HG03521 (cell line): ENCODE measurements at regions not wholly inside any gene's neighbourhood (a gene's known extent, or its start where the extent isn't known, plus 50 kb on each side); places are given as distances from the start of the nearest gene placed in this dataset.
A peak's percentile ranks its signal among the peaks of the same experiment; 100 is the strongest.
"Not testable (repeated sequence)": the region's sequence is repeated elsewhere in the genome, so short reads cannot be mapped to it uniquely, and the experiment has no call there.

Experiments
- ATAC-seq: cut with Tn5 transposase; IDR thresholded peaks from one replicate; pipeline ENCODE4 v1.9.1; 2021; ENCODE audit warnings: mild to moderate bottlenecking, moderate library complexity; ENCODE audit not compliant: unreplicated experiment

DNA sequence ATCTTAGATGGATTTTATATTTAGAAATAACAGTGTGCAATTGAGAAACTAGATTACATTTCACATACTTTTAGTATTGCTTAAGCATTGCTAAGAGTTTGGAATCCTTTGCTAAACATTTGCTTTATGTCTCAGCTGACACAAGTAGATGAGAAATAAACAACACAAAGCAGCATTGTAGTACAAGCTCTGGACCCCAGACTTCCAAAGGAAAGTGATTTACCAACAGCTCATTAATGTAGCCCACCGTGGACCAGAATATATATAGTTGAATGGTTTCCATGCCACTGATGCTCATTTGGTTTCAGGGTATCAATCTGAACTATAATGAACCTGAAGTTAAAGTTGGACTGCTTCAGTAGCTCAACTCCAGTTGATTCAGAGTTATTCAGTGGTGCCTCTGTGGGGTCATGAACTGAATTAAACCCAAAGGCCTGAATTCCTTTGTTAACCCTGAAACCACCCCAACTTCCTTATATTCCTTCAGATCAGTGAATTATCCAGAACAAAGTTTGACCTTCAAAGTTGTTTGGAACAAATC, 132.1 kb upstream of the NEIL3 start:
- no peak for ATAC-seq

DNA sequence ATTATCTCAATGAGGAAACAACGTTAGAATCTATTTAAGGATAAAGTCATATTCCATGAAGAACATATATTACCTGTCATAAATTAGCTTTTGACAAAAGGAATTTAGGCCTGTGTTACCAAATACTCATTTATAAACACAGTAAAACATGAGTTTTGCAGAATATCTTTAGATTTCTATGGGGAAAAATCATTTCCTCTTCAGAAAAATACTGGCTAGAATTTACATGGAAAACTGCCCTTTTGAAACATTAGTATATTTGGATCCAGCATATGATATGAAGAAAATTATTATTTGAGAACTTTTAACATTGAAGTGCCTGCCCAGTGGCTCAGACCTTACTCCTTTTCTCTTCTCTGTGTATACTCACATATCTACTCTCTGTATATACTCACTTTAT, 131.4 kb upstream of the NEIL3 start:
- ATAC-seq = no peak

DNA sequence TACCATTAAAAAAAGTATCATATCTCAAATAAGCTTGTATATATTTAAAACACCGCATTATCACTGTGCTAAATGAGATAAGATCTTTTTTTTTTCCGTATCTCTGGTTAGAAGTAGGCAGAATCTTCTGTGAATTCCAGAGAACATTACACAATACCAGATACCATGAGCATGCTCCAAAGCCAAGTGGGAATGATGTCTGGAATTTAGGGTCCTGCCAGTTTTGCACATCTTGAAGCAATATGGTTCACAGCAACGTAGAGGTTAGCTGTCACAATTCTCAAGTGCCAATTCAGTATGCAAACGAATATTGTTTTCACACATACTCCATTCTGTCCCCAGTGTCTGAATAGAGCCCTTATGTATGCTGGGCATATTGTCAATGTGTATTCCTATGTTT, 127.5 kb upstream of the NEIL3 start:
- ATAC-seq = no peak

DNA sequence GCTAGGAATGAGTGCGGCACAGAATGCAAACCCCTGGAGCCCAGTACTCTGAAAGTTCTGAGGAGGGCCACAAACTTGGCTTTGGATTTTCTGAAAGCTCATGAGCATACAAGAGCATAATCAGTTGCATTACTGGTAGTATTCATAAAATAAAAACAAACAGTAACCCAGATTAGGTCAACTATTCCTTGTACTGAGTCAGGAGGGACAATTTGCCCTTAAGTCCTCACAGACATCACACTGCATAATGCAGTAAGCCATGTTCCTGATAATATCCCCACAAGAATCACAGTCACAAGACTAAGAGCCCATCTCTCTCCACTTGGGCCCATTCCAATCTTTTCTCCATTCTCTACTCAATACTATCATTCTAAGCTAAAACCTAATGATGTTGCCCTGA, 126.9 kb upstream of the NEIL3 start:
- no peak for ATAC-seq

DNA sequence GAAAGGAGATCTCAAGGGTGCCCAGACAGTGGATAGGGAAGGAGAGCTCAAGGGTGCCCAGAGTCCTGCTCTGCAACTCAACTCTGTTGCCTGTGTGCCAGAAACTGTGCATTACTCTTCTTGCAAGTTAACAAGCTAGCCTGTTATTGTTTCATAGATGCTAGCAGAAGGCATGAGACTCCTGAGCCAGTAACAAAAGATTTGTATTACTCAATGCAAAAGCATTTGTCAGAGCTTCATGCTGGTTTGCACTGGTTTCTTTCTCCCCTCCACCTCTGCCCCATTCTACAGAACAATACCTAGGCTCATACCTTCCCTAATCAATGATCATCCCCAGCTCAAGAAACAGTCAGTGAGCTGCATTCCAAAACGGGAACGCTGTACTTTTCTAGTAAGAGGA, 124.5 kb upstream of the NEIL3 start:
- ATAC-seq = no peak

DNA sequence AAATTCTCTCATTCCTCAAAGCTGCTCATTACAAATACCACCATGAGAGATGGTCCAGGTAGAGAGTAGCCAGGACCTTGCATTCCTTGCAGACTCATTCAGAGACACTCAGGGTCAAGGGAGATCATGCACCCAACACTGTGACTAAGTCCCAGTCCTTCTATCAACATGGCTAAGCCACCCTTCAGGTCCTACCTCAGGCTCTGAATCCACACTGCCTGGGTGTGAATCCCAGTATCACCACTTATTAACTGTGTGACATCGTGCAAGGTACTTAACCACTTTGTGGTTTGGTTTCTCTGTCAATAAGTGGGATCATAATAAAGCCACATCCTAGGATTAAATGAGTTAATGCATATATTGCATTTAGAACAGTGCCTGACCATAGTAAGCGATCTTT, 124.1 kb upstream of the NEIL3 start:
- ATAC-seq = no peak

DNA sequence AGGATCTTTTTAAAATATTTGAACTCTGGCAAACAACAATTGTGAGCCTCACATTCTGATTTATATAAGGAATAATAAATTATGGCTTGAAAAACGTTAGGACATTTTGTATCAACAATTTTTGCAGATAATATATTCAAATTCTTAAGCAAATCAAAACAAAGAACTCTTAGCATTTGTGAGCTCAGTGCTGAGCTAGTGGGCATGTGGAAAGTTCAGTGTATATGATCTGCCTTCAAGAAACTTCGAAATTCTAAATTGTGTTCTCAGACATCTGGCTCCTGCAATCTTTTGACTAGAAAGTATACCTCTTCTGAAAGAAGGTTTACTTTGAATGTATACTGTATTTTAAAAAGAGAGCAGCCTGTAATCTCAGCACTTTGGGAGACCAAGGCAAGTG, 122.3 kb upstream of the NEIL3 start:
- ATAC-seq = no peak

DNA sequence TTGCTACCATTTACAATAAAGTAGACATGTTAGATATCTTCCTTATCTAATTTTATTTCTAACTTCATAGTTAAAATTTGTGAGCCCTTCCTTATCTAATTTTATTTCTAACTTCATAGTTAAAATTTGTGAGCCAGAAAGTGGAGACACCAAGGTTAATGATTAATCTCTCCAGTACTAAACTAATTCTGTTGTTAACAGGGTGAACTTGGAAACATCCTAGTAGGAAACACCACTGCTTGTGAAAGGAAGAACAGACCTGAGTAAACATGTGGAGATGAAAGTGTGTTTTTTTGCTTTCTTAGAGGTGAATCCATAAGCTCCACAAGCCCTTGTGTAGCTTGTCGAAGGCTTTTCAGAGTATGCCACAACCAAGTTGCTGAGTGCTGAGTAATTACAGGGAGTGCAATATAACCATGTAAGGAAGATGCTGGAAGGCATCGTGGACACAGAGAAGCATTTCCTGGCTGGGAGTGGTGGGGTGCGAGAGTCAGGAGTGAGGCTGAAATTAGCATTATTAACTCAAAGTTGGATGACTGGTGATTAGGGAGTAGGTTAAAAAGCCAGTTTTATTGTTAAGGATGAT, 118.6 kb upstream of the NEIL3 start:
- ATAC-seq = no peak

DNA sequence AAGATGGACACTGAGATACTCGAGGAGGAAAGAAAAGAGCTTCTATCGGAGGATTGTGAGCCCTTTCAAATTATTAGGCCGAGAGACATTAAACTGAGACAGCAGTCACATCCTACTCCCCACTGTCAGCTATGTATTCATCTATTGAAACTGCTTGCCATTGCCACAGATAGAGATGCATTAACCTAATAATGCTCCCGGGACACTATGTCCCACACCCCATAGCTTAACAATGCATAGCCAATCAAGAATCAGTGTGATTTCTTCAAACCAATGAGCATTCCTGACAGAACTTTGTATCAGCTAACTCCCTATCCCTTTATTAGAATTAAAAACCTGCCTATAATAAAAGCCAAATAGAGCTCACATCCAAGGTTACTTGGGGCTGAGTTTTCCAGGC, 118.1 kb upstream of the NEIL3 start:
- no peak for ATAC-seq

DNA sequence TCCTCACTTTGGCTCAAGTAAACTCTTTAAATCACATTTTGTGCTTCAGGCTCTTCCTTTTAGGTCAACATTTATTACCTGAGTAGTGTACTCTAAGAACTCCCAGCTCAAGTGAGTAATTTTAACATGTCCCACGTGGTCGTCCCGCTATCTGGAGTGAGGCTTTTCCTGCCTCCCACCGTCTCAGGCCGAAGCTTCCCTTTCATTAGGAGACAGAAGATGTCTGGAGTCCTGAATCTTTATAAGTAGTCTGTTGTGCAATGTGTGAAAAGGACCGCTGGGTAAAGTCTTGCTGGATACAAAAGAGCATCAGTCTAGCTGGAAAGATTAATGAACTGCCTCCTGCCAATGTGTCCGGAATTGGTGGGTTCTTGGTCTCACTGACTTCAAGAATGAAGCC, 117.7 kb upstream of the NEIL3 start:
- no peak for ATAC-seq

DNA sequence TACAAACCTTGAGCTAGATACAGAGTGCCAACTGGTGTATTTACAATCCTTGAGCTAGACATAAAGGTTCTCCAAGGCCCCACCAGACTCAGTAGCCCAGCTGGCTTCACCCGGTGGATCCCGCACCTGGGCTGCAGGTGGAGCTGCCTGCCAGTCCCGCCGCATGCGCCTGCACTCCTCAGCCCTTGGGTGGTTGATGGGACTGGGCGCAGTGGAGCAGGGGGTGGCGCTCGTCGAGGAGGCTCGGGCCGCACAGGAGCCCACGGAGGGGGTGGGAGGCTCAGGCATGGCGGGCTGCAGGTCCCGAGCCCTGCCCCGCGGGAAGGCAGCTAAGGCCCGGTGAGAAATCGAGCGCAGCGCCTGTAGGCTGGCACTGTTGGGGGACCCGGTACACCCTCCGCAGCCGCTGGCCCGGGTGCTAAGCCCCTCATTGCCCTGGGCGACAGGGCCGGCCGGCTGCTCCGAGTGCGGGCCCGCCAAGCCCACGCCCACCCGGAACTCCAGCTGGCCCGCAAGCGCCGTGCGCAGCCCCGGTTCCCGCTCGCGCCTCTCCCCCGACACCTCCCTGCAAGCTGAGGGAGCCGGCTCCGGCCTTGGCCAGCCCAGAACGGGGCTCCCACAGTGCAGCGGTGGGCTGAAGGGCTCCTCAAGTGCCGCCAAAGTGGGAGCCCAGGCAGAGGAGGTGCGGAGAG, 116.5 kb upstream of the NEIL3 start:
- ATAC-seq = not testable (repeated sequence)

DNA sequence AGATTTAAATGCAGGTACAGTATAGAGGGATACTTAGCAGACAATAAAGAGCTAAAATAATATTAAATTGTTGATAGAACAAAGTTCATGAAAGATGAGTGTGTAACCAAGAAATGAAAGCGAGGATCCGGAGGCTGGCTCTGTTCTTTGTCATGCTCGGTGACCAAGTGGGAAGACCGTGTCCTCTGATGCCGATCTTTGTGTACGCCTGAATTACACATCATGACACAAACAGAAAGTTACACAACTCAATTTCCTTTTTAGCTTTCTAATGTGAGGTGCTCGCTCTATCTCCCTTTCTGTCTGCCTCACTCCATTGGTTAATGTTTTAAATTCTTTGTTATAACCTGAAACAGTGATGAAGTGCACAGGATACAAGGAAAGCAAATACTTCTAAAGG, 114.8 kb upstream of the NEIL3 start:
- ATAC-seq = no peak

DNA sequence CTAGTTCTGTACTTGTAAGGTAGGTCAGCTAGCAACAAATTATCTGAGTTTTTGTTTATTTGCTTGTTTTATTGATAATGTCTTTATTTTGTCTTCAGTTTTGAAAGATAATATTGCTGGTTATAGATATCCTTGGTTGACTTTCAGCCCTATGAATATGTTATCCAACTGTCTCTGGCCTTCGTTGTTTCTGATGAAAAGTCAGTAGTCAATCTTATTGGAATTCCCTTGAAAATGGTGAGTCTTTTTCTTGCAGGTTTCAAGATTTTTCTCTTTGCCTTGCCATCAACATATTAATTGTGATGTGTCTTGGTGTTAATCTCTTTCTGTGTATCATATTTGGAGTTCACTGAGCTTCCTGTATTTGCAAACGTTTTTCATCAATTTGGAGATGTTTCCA, 113.1 kb upstream of the NEIL3 start:
- ATAC-seq = no peak

DNA sequence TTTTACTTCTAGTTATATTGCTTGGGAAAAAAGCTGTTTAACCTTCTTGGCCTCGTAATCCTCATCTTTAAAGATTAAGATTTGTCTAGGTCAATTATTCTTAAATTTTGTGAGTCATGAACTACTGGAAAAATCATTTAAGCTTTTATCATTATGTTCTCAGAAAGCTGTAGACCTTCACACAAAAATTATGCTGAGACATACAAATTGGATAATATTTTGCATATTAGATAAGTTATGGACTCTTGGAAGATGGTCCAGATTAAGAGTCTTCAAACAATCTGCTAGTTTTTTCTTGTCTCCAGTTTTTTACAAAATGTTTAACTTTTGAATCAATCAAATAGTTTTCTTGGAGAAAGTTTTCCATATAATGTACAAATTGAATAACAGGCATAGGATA, 108.1 kb upstream of the NEIL3 start:
- no peak for ATAC-seq

DNA sequence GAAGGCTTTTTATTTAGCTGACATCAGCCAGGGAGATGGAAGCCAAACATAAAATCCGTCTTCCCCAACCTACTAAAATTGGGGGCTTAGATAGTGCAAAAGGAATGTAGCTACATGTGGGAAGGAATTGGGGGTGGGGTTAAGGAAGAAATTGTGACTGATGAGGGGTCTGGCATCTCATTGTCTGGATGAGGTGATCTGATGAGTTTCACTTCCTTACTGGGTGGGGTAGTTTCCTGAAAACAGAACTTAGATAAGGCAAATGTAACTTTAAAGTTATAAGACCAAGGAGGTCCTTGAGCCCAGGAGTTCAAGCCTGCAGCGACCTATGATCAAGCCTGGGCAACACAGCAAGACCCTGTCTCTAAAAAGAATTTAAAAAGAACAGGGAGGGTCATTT, 105.5 kb upstream of the NEIL3 start:
- no peak for ATAC-seq

DNA sequence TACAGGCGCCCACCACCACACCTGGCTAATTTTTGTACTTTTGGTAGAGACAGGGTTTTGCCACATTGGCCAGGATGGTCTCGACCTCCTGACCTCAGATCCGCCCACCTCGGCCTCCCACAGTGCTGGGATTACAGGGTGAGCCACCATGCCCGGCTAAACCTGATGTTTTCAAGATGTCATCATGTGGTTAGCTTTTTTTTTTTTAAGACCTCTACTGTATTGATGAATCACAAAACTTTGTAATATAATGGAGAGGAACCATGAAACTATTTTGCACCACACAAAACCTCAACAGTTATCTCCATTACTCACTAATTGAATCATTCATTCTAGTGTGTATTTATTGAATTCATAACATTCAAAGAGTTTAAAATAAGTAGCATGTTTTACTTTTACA, 94.7 kb upstream of the NEIL3 start:
- ATAC-seq = no peak

DNA sequence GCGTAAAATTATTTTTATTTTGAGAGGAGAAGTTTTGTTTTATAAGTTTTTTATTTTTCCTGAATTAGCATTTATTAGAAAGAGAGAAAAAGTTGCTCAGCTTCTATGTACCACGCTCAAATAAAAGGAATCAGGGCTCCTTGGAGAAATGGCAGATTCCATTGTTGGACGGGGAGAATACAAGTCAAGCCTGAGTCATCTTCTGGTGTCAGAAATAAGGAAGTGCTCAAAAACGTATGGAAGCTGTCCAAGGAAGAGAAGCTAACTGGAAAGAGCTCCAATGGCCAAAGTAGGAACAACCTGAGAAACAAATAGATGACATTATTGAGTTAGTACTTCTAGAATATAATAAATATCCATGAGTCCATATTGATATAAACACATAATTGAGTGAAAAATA, 89.3 kb upstream of the NEIL3 start:
- ATAC-seq = no peak

DNA sequence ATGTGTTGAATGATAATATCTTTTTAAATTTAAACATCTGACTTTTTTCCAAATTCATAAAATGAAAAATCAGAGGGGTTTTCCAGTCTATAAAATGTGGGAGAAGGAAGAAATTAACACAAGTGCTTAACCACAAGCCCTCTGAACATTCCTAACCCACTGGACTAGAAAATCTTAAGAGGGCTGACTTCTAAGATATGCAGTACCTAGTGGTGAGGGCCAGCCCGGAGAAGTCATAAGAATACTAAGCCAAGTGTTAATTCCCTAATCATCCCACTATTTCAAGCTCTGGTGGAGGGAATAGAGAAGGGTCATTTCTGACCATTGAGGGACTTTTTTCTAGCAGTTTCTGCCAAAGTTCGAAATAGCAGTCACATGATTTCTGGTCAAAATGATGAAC, 86.9 kb upstream of the NEIL3 start:
- ATAC-seq = no peak

DNA sequence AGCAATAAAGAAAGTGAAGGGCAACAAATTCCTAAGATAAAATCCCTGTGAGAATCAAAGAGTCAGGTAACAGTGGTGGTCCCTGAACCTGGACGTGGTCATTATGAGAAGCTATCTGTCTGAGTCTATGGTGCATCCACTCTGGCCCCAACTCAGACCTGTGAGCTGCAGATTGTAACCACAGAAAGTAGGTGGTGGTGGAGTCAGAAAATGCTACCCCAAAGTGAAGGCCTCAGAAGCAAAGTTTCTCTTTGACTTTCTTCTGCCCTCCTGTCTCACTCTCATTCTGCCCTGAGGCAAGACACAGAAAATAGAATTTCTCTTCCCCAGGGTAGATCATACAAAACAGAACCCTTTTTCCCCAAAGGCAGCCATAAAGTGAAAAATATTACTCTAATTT, 84.1 kb upstream of the NEIL3 start:
- ATAC-seq = peak; percentile 80

DNA sequence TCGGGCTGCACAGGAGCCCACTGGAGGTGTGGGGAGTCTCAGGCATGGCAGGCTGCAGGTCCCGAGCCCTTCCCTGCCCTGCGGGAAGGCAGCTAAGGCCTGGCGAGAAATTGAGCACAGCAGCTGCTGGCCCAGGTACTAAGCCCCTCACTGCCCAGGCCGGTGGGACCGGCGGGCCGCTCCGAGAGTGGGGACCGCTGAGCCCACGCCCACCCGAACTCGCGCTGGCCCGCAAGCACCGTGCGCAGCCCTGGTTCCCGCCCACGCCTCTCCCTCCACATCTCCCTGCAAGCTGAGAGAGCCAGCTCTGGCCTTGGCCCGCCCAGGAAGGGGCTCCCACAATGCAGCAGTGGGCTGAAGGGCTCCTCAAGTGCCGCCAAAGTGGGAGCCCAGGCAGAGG, 82.0 kb upstream of the NEIL3 start:
- no peak for ATAC-seq

DNA sequence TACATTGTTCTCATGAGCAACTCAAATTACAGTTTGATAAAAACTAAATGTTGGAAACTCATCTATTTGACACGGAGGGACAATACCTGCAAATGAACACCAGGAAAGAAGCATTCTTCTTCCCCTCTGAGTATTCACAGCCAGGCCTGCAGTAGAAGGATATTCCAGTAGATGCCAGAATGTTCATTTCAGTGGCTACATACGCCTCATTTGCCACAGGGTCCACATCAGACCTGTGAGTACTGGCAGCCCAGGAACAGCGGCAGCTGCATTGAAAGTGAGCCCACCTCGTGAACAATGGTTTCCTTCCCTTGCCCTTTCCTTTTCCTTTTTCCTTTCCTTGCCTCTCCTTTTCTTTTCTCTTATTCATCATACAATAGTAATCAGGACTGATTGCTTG, 81.1 kb upstream of the NEIL3 start:
- no peak for ATAC-seq

DNA sequence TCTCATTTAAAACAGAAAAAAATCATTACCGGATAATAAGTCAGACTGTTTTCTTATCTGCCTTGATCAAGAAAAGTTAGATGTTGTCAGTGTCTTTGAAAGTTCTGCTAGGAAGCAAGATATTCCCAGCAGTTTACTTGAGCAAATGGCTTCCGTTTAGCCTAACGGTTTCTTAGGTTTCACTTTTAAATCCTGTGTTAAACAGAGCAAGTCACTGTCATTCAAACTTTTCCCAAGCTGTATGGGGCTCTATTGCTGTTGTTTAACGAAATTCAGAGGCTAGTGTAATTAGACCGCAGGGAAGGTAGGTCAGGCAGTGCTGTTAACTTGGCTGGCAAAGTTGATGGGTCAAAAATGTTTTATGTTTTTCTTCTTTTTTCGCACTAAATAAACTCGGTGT, 80.3 kb upstream of the NEIL3 start:
- no peak for ATAC-seq

DNA sequence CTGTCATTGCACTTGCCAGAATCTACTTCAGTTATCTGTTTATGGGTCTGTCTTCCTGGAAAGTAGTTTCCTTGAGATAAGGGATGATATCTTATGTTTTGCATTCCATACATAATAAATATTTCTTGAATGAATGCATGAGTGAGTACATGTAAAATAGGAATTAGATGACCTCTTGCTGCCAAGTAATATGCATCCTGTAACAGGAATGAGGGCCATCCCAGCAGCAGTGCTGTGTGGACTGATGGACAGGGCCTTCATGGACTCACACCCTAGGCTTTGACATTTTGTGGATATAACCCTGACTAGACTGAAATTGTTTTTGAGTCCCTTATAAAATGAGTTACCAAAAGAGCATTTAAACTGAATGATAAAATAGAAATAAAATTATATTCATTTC, 77.2 kb upstream of the NEIL3 start:
- ATAC-seq = no peak
